ENCODE measurements at regions not wholly inside any gene's neighbourhood (a gene's known extent, or its start where the extent isn't known, plus 50 kb on each side); places are given as distances from the start of the nearest gene placed in this dataset.

GRCh38 chr3:70861234-70861633, 548.8 kb upstream of the MDFIC2 start:
- Mint-ChIP-seq H3K27ac (no peak overlapping the region), H3K4me1 (peaks cover 35% of the 10 kb centered on the region), H3K36me3 (peaks cover 23% of the 10 kb centered on the region), H3K4me3 (no peak overlapping the region), H3K9me3 (peaks cover 29% of the 10 kb centered on the region), H3K27me3 (ENCODE audit: low read depth) (no peaks in the 10 kb centered on the region)
- CTCF ChIA-PET: no interaction called here
- POLR2A ChIA-PET: no interaction called here
- no peak for DNase-seq (ENCODE audit: low spot score)
- TF ChIP-seq MAX (CRISPR knock-in tag; IDR thresholded peaks at IDR 0.05) (no peak), E2F5 (CRISPR knock-in tag; IDR thresholded peaks at IDR 0.05) (no peak), SP1 (CRISPR knock-in tag; conservative IDR thresholded peaks at IDR 0.05) (no peak), ZSCAN18 (CRISPR knock-in tag; IDR thresholded peaks at IDR 0.05) (no peak), ARID4B (CRISPR knock-in tag; IDR thresholded peaks at IDR 0.05; ENCODE audit: borderline replicate concordance) (no peak), NFATC4 (CRISPR knock-in tag; IDR thresholded peaks at IDR 0.05) (no peak)
- ATAC-seq: no peak

- POLR2A ChIA-PET: no interaction called here
- Mint-ChIP-seq H3K4me1 (peaks cover 65% of the 10 kb centered on the region), H3K27ac (no peak overlapping the region), H3K4me3 (no peak overlapping the region), H3K27me3 (ENCODE audit: low read depth) (no peaks in the 10 kb centered on the region), H3K36me3 (peaks cover 5% of the 10 kb centered on the region; the same call in 1 of the 2 replicates), H3K9me3 (peaks cover 9% of the 10 kb centered on the region)
- DNase-seq (ENCODE audit: low spot score) (no peak), ATAC-seq (no peak)
- CTCF ChIA-PET: no interaction called here
- TF ChIP-seq CBFB (CRISPR knock-in tag; IDR thresholded peaks at IDR 0.05; ENCODE audit: low read depth): no peak
- TF ChIP-seq FOXP4 (CRISPR knock-in tag; IDR thresholded peaks at IDR 0.05): no peak
- no peak for TF ChIP-seq KAT7 (CRISPR knock-in tag; IDR thresholded peaks at IDR 0.05; ENCODE audit: borderline replicate concordance)
- no peak for TF ChIP-seq ZNF423 (CRISPR knock-in tag; IDR thresholded peaks at IDR 0.05)
- no peak for TF ChIP-seq AFF4 (CRISPR knock-in tag; IDR thresholded peaks at IDR 0.05; ENCODE audit: borderline replicate concordance)
- no peak for TF ChIP-seq TEAD4 (CRISPR knock-in tag; IDR thresholded peaks at IDR 0.05)
- TF ChIP-seq STAT6 (CRISPR knock-in tag; conservative IDR thresholded peaks at IDR 0.05; ENCODE audit: low read depth): no peak
- no peak for TF ChIP-seq AR (CRISPR knock-in tag; IDR thresholded peaks at IDR 0.05)
- no peak for TF ChIP-seq ZNF219 (CRISPR knock-in tag; IDR thresholded peaks at IDR 0.05; ENCODE audit: borderline replicate concordance)
- TF ChIP-seq NFATC4 (CRISPR knock-in tag; IDR thresholded peaks at IDR 0.05): no peak
- TF ChIP-seq OVOL2 (CRISPR knock-in tag; IDR thresholded peaks at IDR 0.05; ENCODE audit: borderline replicate concordance): no peak
Observed at GRCh38 chr3:70857916-70858315, 545.5 kb upstream of the MDFIC2 start.

All from WTC11 (cell line).